ENCODE measurements at regions not wholly inside any gene's neighbourhood (a gene's known extent, or its start where the extent isn't known, plus 50 kb on each side); places are given as distances from the start of the nearest gene placed in this dataset.
A peak's percentile ranks its signal among the peaks of the same experiment; 100 is the strongest.
"Not testable (repeated sequence)": the region's sequence is repeated elsewhere in the genome, so short reads cannot be mapped to it uniquely, and the experiment has no call there.

DNA sequence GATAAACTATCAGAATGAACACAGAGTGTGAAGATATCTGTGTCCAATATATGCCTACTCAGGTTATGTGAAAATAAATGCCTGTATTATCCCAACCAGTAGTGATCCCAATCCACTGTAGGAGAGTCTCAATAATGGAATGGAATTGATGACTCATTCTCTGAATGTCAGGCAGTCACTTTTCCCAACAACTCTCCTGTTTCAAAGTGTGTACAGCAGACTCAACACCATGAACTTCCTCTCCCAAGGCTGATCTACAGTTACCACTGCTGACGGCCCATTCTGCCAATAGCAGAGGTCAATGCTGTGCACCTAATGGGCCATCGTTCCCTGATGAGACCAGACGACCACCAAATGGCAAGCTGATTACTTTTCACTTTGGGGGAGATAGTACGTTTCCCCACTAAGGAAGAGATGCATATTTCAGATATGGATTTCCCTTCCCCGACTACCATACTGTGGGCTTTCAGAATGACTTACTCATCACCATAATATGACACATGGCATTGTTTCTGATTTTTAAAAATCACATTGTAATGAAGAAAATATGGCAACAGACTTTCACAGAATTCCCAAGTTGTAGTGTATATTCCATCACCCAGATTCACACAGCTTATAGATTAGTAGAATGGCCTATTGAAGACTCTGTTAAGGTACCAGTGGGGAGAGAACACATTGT is 601.7 kb upstream of the VRK2 start:
- DNase-seq = no peak

DNA sequence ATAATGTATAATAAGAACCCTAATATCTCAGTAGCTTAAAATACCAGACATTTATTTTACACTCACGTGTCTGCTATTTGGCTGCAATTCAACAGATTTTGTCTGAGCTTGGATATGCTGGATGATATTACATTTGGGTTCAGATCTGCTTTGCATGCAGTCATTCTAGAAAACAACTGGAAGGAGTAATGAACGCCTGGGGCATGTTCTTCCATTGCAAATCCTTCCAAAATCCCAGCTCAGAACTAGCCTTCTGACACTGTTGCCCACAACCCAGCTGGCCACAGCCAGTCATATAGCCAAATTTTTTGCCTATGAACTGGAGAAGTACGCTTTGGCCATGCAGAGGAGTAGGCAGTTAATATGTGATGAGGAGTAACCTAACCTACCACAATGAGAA is 597.8 kb upstream of the VRK2 start:
- no peak for DNase-seq

DNA sequence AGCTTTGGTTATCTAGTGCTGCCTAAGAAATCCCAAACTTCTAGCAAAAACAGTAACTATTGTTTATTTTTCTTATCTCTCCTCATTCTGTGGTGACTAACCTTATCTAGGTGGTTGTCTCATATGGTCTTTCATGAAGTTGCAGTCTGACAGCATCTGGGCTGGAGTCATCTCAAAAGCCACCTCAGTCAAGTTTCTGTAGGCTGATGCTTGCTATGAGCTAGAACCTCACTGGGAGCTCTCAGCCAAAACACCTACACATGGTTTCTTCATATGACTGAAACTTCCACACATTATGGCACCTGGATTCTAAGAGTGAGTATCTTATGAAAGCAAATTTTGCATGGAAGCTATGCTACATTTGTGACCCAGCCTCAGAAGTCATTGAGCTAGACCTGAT is 596.4 kb upstream of the VRK2 start:
- no peak for DNase-seq

DNA sequence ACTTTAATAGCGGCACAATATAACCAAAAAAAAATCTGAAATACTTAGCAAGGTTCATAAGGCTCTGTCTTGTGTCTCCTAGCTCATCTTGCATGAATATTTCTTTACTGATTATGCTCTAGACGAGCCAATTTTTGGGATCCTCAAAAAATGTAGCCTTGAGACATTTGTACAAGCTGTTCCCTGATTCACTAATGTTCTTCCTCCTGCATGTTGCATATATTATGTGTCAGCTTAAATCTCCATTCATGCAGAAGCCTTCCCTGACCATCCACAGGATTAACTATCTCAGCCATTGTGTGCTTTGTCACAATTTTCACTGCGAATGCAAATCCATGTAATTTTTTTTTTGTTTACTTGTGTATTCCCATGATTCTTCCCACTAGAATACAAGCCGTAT is 594.0 kb upstream of the VRK2 start:
- no peak for DNase-seq

DNA sequence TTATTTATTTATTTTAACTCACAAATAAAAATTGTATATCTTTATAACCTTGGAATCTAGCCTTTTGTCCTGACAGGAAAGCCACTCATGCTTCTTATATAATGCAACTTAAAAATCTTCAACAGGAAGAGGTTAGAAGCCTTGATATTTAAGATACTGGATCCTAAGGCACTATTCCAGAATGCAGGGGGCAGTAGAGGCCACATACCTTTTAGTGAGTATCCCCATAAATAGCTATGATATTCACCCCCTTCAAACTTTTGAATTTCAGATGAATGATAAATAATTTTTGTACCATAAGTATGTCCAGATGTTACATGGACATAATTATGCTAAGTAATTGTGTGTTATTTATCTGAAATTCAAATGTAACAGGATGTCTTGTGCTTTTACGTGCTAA is 592.7 kb upstream of the VRK2 start:
- no peak for DNase-seq

- DNase-seq = no peak
Observed at GRCh38 chr2:57460396-57461276, 586.0 kb upstream of the VRK2 start.

DNA sequence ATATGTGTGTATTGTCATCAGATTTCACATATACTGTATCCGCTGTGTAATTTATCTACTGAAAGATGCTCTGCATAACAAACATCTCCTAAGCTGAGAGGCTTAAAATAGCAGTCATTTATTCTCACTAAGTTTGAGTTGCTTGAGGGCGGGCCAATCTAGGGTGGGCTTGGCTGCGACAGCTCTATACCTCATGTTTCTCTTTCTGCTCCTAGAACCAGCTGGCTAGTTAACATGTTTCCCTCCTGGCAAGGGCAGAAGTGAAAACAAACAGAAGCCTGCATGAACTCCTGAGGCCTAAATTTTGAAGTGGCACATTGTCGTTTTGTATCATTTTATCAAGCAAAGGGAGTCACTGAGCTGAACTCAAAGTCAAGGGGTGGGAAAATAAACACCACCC is 585.0 kb upstream of the VRK2 start:
- DNase-seq = no peak

GRCh38 chr2:57465067-57465466 is 581.5 kb upstream of the VRK2 start:
- no peak for DNase-seq

GRCh38 chr2:57465967-57466366 is 580.6 kb upstream of the VRK2 start:
- DNase-seq = no peak

DNA sequence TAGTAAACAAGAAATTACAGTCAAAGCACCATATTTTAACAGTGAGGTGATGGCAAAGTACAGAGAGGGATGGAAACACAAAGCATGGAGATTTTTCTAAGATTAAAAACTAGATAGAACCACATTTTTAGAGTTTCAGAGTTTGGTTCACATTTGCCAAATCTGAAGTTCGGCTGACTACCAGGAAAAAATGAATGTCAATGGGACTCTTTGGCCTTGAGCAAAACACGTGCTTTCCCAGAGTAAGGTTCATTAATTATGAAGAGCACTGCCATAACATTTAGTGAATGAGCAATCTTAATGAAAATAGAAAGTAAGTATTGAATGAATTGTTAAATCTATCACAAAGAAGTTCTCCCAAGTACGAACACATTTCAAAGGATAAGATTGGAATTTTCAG is 571.2 kb upstream of the VRK2 start:
- no peak for DNase-seq

DNA sequence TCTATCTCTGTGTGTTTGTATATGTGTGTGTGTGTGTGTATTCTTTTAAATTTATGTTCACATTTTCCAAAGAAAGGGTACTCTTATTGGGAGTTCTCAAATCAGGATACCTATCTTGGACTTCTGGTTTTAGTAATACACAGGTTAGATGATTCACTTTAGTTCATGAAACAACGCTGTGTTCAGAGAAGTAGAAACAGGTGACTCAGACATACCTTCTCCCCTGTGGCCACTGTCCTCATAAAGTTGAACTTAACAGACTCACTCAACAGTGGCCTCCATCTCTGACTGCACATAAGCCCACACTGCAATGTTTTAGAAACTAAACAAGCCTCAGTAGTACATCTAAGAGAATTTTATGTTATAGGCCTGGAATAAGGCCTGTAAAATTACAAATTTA is 566.6 kb upstream of the VRK2 start:
- no peak for DNase-seq

DNA sequence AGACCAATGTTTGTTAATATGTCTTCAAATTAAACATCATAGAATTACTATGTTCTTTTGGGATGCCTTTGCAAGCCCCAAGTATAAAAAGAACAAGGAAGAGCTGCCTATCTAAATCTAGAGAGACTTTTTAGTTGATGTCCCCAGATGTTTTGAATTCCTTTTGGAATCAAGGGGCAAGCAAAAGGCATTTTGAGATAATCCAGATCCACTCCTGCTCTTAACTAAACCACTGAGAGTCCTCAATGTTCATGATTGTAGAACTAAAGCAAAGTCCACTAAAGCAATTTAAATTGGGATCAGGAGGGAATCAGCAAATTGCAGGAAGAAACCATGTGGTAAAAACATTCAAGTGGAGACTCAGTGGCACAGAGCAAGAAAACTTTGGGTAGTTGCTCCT is 558.5 kb upstream of the VRK2 start:
- DNase-seq = no peak

DNA sequence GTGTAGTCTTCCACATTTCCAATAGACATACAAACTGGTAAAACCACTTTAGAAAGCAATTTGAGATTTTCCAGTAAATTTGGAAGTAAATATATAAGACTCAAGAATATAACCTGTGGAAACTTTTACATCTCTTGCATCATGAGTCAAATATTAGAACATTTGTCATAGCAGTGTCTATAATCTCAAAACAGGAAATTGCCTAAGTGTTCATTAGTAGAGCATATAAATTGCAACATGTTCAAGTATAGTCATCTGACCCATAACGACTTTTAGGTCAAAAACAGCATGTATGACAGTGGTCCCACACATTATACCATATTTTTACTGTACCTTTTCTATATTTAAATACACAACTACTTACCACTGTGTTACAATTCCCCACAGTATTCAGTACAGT is 555.9 kb upstream of the VRK2 start:
- DNase-seq = no peak

DNA sequence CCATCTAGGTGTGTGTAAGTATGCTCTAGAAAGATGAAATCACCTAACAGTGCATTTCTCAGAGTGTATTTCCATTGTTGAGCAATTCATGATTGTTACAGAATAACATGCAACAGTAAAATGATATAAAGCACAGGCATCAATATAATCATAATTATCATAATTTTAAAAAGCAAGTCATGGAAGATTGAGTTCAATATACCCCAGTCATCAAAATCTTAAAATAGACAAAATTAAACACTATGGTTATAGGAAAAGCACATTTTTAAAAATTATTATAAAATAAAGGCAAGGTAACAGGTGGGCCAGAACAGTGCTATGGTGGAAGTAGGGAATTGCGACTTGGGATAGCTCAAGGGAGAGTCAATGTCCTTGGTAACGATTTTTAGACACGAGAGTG is 555.4 kb upstream of the VRK2 start:
- no peak for DNase-seq

DNA sequence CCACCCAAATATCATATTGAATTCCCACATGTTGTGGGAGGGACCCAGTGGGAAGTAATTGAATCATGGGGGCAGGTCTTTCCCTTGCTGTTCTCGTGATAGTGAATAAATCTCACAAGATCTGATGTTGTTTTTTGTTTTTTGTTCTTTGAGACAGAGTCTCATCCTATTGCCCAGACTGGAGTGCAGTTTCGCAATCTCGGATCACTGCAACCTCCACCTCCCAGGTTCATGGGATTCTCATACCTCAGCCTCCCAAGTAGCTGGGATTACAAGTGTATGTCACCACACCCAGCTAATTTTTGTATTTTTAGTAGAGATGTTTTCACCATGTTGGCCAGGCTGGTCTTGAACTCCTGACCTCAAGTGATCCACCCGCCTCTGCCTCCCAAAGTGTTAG is 552.6 kb upstream of the VRK2 start:
- not testable (repeated sequence) for DNase-seq

DNA sequence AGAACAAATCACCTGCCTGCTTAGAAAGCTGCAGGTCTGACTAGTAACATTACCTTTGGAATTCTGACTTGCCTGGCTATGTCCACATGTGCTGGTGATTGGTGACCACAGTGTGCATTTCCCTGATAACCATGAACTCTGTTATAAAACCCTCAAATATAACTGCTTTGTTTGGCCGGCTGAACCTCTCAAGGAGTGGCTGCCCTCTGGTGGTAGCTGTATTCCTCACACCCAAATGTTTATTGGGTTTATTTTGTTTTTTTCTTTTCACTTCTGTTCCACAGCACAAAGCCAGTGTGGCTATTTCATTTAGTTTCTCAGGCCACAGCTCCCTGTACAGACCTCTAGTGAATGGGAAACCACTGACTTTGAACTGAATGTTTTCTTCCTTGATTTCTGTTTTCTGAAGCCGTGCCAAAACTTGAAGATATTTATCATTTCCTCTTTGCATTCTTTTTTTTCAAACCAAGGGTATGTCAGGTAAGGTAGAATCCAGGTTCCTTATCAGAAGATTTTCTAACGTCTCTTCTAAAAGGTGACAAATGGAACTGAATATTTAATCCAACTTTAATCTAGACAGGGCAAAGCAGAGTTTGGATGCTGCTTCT is 549.0 kb upstream of the VRK2 start:
- peak; percentile 61 for DNase-seq

GRCh38 chr2:57504787-57505186 is 541.8 kb upstream of the VRK2 start:
- DNase-seq = no peak

GRCh38 chr2:57509189-57509588 is 537.4 kb upstream of the VRK2 start:
- DNase-seq = no peak

DNA sequence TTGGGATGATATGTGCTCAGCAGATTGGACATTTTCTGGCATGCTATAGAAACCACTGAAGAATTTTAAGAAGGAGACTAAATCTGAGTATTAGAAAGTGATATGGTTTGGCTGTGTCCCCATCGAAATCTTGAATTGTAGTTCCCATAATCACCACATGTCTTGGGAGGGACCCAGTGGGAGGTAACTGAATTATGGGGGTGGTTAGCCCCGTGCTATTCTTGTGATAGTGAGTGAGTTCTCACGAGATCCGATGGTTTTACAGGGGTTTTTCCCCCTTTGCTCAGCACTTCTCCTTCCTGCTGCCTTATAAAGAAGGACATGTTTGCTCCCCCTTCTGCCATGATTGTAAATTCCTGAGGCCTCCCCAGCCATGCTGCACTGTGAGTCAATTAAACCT is 535.9 kb upstream of the VRK2 start:
- DNase-seq = no peak

DNA sequence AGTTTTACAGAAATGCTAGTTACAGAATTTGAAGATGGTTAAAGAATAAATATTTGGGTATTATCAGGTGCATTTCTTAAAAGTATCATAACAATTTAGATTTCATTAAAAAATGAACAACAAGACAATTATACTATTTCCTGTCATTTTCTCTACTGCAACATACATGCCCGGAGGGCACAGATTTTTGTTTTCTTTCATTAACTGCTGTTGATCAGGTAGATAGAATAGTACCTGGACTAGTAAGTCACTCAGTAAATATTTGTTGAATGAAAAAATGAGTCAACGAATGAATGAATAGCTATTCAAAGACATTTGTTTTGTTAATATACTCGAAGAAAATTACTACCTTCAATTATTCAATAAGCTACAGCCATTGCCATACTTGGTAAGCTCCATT is 531.2 kb upstream of the VRK2 start:
- DNase-seq = peak; percentile 17

DNA sequence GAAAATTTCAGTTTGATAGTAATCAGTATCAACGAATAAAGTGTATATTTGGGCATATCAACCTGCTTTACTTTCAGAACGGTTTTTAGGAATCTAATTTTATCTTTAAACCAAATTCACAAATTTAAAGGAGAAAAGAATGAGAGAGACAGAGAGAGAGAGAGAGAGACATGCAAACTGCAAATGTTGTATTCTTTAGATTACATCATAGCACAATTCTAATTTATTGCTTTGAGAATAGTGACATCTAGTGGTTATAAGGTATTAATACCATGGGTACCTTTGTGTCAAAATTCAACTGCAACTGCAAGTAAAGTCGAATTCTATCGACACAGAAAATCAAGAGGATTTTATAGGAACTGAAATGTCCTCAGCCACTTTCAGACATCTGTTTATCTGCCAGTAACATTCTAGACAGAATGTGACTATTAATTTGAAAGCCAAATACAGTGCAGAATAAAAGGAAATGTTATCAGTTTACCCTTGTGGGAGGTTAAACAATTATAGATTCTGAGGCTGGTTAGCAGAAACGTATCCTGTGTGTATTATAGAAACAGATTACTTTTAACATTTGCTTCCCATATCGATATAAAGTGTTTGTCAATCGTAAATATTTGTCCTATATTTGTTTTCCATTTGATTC is 529.8 kb upstream of the VRK2 start:
- DNase-seq = peak; percentile 17

DNA sequence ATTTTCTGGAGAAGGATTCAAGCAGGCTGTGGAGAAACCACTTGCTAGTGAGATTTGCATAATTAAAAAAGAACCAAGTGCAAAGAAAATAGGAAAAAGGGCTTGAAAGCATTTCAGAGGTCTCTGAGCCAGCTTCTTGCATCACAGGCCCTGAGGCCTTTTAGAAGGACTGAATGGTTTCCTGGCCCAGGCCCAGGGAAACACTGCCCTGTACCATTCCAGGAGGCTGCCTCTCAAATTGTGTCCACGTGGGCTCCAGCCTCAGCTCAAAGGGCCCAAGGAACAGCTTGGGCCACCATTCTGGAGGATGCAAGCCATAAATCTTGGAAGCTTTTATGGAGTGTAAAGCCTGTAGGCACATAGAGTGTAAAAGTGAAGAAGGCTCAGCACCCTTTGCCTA is 523.3 kb upstream of the VRK2 start:
- no peak for DNase-seq

GRCh38 chr2:57527685-57528084 is 518.9 kb upstream of the VRK2 start:
- DNase-seq = no peak

- DNase-seq = no peak
Observed at GRCh38 chr2:57528499-57528898, 518.1 kb upstream of the VRK2 start.
